ENCODE measurements at regions not wholly inside any gene's neighbourhood (a gene's known extent, or its start where the extent isn't known, plus 50 kb on each side); places are given as distances from the start of the nearest gene placed in this dataset.
A peak's percentile ranks its signal among the peaks of the same experiment; 100 is the strongest.

DNA sequence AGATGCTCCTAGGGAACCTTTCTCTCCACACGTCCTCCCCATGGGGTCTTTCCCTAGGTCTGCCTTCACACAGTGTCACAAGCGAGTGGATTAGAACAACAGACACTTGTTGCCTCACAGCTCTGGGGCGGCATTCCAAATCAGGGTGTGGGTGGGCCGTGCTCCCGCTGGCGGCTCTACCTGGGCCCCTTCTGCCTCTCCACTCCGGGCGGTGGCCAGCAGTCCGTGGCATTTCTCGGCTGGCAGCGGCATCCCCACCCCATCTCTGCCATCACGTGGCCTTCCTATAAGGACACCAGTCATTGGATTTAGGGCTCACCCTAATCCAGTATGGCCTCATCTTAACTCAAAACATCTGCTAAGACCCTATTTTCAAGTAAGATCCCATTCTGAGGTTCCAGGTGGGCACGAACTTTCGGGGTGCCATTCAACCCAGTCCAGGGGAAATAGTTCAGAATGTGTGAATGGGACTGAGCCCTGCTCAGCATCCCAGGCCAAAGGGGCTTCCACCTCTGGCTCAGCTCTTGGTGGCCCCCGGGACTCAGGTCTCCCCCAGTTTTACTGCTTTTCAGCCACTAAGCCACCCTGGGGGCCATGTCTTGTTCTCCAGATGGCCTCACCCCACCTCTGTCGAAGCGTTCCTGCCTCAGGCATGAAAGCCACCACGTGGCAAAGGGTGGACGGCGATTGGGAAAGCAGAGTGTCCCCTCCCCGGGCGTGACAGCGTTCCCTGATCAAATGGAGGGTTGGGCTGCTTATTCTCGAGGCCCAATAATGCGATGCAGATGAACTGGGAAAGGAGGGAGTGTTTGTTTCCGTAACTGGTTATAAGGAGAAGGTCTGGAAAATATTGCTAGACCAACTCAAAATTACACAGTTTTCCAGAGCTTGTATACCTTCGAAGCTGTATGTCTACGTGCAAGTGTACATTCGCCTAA lies 350.0 kb downstream of the GLRX3 start:
- no peak for DNase-seq

DNA sequence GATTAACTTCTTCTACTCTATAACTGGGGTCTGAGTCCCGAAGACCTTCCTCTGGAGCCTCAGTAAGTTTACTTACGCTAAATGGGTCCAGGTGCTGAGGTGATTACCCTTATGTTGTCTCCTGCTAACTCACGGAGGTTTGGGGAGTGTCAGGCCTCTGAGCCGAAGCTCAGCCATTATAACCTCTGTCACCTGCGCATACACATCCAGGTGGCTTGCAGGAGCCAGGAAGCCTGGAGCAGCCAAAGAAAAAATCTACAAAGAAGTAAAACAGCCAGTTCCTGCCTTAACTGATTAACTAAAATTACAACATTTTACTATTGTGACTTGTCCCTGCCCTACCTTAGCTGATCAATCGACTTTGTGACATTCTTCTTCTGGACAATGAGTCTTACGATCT lies 350.7 kb downstream of the GLRX3 start:
- no peak for DNase-seq

DNA sequence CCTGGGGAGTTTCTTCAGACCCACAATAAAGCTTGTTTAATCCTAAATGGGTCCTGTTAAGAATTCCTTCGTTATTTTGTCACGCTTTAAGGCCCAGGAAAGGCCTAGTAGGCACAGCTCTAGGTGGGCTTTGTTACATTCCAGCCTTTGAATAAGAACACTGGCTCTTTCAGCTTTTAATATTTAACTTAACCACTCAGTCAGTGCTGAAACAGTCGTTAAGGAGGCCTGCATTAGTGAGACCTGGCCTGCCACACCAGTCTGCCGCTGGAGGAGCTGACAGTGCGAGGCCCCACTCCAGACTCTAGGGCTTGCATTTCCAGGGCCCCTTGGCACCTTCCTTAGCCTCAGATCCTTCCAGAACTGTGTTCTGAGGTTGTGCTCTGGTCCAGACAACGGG lies 351.4 kb downstream of the GLRX3 start:
- DNase-seq, result peak; percentile 12 to 23

DNA sequence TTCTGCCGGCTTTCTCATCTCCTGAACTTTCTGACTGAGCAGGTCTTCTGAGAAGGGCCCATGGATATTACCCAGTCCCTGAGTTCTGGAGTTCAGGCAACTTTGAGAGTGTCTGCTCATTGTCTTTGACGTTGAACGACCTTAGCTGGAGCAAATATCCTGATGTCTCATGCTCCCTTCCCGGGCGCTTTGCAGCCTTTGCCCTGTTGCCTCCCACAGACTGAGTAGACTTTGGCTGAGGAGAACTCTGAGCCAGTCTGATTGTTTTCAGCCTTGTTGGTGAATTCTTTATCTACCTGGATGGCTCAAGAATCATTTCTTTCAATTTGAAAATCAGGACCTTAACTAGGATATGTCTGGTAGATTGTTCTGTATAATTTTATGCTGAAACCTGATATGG lies 353.7 kb downstream of the GLRX3 start:
- DNase-seq, result no peak

DNA sequence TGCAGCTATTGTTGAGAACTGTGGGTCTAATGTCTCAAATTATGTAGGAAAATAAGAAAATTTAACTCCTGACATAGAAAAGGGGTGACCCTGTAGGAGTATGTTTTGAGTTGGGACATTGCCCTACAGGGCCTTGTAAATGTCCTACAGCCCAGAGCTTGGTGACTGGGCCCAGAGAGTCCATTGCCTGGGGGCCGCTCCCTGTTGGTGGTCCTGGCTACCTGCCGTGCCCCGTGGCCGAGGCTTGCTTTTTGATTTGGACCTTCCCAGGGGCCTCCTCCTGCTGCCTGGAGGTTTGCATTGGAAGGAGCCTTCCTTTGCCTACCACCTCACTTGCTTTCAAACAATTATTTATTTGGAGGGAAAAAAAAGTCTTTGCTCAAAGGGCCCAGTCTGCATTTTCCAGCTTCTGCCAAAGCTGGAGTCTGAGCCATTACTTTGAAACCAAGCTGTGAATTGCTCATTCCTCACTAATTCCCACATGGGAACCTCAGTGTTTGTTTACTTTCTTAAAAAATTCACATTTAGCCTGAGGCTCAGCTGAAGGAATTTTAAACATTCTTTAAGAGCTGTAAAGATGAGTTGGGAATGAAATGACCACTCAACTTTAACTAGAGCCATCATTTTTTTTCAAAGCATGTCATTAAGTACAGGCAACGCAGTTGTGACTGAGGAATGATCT lies 355.0 kb downstream of the GLRX3 start:
- DNase-seq, result no peak

DNA sequence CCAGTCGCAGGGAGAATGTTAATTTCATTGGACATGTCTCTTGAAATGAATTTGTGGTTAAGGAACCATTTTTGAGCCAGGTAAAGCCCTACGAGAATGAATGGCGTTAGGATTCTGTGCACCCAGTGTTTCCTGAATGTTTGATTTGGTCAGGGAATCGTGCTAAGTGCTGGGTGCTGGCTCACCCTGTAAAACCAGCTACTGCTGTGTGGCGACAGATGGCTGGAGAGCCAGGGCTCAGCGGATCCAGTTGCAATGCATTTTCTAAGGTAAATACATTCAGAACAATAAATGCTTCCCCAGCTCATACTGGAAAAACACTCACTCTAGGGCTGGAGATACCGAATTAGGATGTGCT lies 355.5 kb downstream of the GLRX3 start:
- no peak for DNase-seq

DNA sequence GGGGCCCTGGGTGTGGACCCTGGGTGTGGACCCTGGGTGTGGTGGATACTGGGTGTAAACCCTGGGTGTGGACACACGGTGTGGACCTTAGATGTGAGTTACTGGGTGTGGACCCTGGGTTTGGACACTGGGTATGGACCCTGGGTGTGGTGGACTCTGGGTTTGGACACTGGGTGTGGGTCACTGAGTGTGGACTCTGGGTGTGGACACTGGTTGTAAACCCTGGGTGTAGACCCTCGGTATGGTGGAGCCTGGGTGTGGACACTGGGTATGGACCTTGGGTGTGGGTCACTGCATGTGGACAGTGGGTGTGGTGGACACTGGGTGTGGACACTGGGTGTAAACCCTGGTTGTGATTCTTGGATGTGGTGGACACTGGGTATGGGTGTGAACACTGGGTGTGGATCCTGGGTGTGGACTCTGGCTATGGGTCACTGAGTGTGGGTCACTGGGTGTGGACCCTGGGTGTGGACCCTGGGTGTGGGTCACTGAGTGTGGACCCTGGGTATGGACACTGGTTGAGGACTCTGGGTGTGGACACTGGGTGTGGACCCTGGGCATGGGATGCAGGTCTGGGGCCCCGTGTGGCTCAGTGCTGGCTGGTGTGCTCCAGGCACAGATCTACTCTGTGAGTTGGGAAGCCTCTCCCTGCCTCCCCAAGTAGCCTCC lies 356.2 kb downstream of the GLRX3 start:
- no peak for DNase-seq

DNA sequence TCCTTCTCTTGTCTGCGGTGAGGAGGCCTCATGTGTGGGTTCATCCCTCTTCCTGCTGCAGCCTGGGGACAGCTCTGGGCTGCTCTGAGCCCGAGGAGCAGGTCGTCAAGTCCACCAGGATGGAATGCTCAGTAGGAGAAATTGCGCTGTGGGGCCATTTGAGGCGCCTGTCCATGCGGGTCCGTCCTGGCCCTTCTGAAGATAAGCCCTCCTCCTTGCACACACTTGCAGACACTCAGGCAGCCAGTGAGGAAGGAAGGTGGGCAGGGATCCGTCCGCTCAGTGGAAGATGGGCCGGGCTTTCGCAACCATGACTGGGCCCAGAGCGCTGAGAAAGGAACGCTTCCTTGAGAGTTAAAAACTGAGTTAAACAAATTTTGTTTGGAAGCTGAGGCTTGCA lies 356.8 kb downstream of the GLRX3 start:
- DNase-seq, result no peak

DNA sequence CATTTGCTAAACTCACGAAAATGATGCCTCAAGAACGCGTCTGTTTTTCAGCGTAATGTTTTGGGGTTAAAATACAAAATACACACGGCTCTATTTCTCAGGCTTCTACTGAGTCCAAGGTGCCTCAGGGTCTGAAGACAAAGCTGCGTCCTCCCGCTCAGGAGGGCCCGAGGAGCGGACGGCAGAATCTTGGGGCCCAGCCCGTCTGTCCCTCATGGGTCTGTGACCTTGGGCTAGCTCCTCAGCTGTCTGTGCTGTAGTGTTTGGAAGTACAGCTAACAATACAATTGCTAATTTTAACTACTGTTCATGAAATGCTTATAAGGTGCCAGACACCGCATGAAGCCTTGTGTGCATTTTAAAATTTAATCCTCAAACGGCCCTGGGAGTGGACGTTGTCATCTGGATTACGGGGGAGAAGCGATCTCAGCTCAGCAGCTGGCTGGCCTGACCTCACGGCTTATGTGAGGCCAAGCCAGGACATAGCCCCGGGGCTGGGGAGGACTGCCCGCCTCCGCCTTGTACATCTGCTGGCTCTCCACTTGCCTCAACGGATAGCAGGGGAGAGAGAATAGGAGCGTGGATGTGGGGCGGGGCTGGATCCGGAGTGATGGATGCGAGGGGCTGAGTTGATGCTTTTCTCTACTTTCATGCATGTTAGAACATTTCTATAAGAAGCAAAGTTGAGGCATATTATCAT lies 357.4 kb downstream of the GLRX3 start:
- no peak for DNase-seq

DNA sequence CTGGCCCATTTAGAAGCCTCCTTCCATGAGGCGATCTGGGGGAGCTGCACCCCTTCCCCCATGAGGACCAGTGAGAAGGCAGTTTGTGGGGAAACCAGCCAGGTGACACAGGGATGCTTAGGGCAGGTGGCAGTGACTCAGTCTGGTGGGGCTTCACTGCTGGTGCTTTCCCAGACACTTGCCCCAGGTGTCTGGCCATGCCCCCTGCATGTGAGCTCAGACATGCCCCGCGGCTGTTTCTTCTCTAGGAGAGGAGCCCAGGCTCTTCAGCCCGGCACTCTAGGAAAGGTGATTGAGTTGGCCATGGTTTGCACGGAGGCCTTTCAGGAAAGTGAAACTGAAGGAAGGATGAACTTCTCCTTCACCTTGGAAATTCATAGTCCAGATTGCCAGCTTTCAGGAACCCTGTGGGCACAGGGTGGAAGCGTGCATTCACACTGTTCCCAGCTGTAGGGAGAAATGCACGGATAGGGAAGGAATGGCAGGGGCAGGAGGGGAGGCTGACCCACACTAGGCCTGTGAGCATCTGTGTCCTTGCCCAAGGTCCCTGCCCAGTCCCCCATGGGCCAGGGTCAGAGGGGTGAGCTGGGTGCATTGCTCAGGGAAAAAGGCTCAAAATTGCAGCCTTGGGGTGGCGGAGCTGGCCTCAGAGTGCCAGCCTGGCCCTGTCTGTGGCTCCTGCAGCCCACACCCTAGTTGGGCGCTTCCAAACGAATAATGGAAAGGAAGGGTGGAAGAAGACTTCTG lies 359.1 kb downstream of the GLRX3 start:
- DNase-seq, result no peak

DNA sequence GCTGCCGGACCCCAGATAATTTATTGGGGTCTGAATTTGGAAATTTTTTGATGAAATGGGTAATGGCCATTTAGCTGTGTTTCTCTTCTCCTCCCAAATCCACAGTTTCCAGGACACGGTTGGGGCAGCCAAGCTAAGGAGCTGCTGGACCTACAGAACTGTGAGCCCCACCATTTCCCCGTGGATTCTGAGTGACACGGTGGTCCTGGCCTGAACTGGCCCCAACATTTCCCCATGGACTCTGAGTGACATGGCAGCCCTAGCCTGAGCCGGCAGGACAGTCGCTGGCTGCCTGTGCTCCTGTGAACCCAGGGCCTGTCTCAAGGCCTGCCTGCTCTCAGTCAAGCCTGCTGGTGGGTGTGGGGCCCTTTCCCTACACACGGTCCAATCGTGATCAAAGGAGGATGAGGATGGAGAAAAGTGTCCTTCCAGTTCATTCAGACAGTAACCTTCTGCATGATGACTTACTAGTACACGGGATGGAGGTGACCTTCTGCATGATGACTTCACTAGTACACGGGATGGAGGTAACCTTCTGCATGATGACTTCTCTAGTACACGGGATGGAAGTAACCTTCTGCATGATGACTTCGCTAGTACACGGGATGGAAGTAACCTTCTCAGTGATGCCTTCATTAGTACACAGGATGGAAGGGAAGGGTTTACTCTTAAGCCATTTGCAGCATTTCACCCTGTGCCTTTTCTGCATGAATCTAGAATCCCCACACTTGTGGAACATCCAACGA lies 359.9 kb downstream of the GLRX3 start:
- DNase-seq, result no peak

DNA sequence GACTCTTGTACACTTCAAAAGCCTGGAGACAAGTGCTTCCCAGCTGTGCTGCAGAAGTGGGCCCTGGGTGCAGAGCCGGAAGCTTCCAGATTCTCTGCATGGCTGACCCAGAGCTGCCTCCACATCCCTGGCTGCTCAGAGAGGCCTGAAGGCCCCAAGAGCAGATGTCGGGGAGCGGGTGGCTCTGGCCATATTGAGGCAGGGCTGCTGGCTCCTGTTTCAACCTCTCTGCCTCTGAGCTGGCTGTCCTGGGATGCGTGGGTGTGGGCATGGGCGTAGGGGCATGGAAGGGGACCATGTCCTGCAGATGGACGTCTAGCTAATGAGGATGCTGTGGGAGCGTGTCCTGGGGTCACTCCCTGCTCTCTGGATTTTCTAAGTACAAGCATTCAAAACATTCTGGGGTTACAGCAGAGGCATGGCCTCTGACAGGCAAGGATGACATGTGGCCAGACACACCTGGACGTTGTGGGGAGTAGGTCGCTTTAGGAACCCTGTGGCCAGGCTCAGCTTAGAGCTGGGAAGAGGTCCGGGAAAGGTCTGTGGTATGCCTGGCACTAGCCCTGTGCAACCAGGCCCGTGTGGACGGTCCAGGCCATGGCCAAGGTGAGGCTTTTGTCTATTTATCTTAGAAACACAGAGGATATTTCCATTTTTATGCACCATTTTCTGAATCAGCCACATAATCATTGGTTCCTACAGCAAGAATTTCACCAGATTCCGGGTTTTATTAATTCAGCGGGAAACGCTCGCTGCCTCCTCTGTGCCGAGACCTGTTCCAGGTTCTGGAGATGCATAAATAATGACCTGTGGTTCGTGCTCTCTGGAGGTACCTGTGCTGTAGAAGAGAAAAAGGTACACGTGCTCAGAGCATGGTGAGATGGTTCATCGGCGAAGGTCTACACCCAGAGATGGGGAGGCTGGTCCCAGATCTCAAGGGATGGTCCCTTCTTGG lies 361.1 kb downstream of the GLRX3 start:
- no peak for DNase-seq

DNA sequence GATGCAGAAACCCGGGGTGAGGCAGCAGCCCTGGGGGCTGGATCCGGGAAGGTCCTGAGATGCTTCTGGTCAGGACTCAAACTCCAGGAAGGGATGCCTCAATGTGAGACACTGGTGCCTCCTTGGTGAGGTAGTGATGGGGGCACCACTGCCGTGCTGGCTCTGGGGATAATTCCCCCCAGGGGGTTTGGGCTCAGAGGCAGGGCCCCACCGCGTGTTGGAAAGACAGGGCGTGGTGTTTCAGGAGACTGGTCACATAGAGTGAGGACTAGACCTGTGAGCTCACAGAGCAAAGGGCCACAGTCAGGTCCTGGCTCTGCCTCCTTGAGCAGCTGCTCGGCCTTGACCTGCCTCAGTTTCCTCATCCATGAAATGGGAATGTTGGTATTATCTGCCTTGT lies 361.9 kb downstream of the GLRX3 start:
- DNase-seq, result no peak

DNA sequence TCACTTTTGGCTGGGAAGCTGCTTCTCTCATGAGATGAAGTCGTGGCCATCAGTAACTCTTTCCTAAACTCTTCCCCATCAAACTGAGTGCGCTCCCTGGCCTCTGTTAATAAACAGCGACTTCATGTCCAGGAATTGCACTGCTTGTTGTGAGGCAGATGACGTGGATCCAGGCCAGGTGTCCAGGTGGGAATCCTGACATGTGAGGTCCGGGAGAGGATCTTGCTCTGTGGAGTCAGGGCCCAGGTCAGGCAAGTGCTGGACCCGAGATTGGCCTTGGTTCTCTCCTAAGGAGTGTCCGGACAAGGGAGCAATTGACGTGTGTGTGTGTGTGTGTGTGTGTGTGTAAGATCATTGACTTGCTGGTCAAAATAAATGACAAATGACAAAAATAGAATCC lies 362.7 kb downstream of the GLRX3 start:
- DNase-seq, result no peak

DNA sequence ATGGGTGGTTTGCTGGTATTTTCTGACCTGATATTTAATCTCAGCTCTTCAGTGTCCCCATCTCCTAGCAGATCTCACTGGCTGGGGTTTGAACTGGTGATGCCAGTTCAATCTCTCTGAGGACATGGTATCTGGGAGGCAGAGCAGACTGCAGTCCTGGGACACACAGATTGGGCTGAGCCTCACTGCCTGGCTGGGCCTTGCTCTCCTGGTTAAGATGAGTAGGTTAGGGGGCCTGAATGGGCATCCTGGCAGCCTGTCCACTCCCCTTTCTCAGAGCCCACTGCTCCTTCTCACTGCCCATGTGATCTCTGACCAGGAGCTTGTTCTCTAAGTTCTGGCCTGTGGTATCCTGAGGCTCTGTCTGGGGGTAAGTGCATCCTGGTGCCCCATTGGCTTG lies 363.4 kb downstream of the GLRX3 start:
- DNase-seq, result no peak

DNA sequence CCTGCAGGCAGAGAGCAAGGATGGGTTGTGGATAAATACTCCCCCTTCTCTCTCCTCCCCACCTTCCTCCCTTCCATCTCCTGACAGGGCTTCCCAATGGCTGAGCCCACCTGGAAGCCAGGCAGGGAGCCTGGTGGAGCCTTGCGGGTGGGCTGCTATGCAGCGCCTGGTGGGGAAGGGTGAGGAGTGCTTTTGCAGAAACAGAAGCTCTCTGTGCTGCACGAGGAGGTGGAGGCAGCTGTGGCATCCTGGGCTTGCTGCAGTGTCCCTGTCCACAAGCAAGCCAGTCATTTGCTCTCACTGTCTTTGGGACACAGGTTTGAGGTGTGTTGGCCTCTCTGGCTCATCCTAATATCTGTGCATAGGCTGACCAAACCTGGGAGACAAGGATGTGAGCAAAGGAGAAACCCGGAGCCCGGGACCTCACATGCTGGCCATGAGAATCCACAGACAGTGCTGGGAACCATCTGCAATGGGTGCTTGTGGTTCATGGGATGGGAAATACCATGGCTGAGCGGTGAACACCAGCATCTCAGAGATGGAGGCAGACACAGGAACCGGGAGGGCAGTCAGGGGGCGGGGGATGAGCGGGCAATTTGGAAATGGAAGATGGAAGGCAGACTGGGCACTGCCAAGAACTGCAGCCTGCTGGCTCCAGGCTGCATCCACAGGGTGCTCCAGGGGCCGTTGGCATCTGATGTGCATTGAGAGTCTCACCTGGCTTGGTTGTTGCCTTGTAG lies 364.2 kb downstream of the GLRX3 start:
- DNase-seq, result no peak

DNA sequence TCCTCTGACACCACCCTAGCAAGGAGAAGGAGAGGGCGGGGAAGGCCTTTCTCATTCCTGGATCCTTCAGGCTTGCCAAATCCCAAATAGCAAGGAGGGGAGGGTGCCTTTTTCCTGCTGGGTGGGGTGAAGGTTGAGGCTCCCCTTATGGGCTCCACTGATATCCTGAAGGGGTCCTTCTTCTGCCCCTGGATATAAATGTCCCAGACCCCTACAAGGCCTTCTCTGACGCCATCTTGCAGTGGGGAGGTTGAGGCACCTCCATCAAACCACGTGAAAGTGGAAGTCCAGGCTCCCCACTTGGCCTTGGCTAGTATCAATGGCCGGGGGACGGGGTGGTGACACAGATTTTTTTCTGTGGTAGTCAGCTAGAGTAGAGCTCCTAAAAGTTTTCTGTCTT lies 371.3 kb downstream of the GLRX3 start:
- no peak for DNase-seq

DNA sequence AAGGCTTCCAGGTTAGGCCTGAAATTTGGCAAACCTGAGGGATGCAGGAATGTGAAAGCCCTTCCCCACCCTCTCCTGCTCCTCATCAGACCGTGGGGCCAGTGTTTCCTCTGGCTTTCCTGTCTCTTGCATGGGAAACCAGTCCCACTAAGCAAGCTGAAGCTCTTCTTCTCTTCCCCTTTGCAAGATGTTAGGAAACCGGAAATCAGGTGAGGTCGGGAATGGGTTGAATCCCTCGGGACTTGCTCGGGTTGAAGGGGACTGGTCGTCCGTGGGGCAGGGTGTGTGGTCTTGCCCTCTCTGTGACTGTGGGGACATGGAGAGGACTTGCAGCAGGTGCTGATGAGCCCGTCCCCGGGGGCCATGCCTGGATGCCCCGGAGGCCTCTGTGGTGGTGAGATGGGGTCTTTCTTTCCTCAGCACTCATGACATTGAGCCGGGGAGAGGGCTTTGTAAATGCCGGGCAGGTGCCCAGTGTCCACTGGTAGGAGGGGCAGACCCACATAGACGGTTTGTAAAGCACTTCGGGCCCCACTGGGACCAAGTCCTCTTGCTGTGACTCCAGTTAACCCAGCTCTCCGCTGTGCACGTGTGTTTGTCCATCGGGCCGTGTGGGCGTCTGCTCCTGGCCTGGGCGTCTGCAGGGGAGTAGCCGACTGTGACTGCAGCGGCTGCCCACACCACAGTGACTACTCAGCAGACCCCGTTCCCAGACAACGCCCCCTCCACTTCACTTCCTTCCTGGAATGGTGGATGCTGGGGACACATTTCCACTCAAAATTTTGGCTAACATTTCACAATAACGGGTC lies 373.9 kb downstream of the GLRX3 start:
- no peak for DNase-seq
